H1 (cell line): ENCODE measurements at regions not wholly inside any gene's neighbourhood (a gene's known extent, or its start where the extent isn't known, plus 50 kb on each side); places are given as distances from the start of the nearest gene placed in this dataset.

Experiments used
- USF2 ChIP-seq: IDR thresholded peaks from 2 replicates; pipeline ENCODE4 v1.6.1; 2011; ENCODE audit warnings: low read length, improper control_type of control experiment

- no peak for TF ChIP-seq USF2
These were observed 52.2 kb upstream of the PCSK6 start (continued) for GRCh38 chr15:101541501-101542292.
